Neutrophil (primary cell): ENCODE measurements at regions not wholly inside any gene's neighbourhood (a gene's known extent, or its start where the extent isn't known, plus 50 kb on each side); places are given as distances from the start of the nearest gene placed in this dataset.

Source experiments
- H3K27ac ChIP-seq: fragments of 200-600 bp; sonication (generic); 2 replicates; pipeline ENCODE4 v1.5.1; 2016; ENCODE audit warnings: mild to moderate bottlenecking, moderate library complexity
- H3K27me3 ChIP-seq: fragments of 200-600 bp; sonication (generic); 2 replicates; pipeline ENCODE4 v1.6.0; 2016; ENCODE audit warnings: mild to moderate bottlenecking
- H3K36me3 ChIP-seq: fragments of 200-600 bp; sonication (generic); 2 replicates; pipeline ENCODE4 v1.5.1; 2017
- H3K4me1 ChIP-seq, 2 experiments: fragments of 200-600 bp in 1 of 2; sonication (generic) in 1 of 2; 1 replicate in 1 of 2; 2 replicates in 1 of 2; pipeline versions ENCODE4 v1.5.1 to v1.6.1; 2013 to 2016; ENCODE audit warnings: low read depth in 1 of 2, low read length in 1 of 2, mild to moderate bottlenecking in 1 of 2, moderate library complexity in 1 of 2; ENCODE audit not compliant: control insufficient read depth in 1 of 2, insufficient read depth in 1 of 2
- H3K4me3 ChIP-seq, 2 experiments: fragments of 200-600 bp in 1 of 2; sonication (generic) in 1 of 2; 1 replicate in 1 of 2; 2 replicates in 1 of 2; pipeline ENCODE4 v1.5.1; 2013 to 2016; ENCODE audit warnings: low read depth in 1 of 2, low read length in 1 of 2, mild to moderate bottlenecking in 1 of 2, moderate library complexity in 1 of 2
- H3K9me3 ChIP-seq: fragments of 200-600 bp; sonication (generic); 2 replicates; pipeline ENCODE4 v1.5.1; 2016
- CTCF ChIP-seq: fragments of 200-600 bp; sonication (generic); IDR thresholded peaks from 2 replicates; pipeline ENCODE4 v1.5.1; 2016; ENCODE audit warnings: antibody characterized with exemption

- no peaks in the 10 kb centered on the region for H3K36me3 ChIP-seq
- no peak overlapping the region for H3K4me3 ChIP-seq
- no peaks in the 10 kb centered on the region for H3K9me3 ChIP-seq
- peaks cover 20 to 21% of the 10 kb centered on the region in 2 experiments for H3K4me1 ChIP-seq
- no peak overlapping the region for H3K27ac ChIP-seq
- H3K27me3 ChIP-seq = no peaks in the 10 kb centered on the region
- TF ChIP-seq CTCF = no peak
Measured at GRCh38 chr19:5257155-5258045, 83.2 kb downstream of the PTPRS start.

GRCh38 chr19:5255602-5256231 is 84.9 kb downstream of the PTPRS start:
- no peaks in the 10 kb centered on the region for H3K36me3 ChIP-seq

GRCh38 chr19:5254944-5255343 is 85.7 kb downstream of the PTPRS start:
- Histone ChIP-seq H3K27ac (no peak overlapping the region), H3K4me3 (no peak overlapping the region), H3K9me3 (no peaks in the 10 kb centered on the region), H3K36me3 (no peaks in the 10 kb centered on the region), H3K4me1 (no peaks in the 10 kb centered on the region), H3K27me3 (no peaks in the 10 kb centered on the region)
- no peak for TF ChIP-seq CTCF

More at GRCh38 chr19:5255602-5256231, 84.9 kb downstream of the PTPRS start:
- no peaks in the 10 kb centered on the region for H3K9me3 ChIP-seq
- H3K4me3 ChIP-seq = no peak overlapping the region
- H3K4me1 ChIP-seq = peaks cover 3 to 4% of the 10 kb centered on the region in 2 experiments
- no peak overlapping the region for H3K27ac ChIP-seq
- TF ChIP-seq CTCF = no peak
- no peaks in the 10 kb centered on the region for H3K27me3 ChIP-seq

- Histone ChIP-seq H3K4me1 (no peaks in the 10 kb centered on the region), H3K27me3 (no peaks in the 10 kb centered on the region), H3K36me3 (no peaks in the 10 kb centered on the region), H3K9me3 (no peaks in the 10 kb centered on the region), H3K4me3 (no peak overlapping the region), H3K27ac (no peak overlapping the region)
- TF ChIP-seq CTCF = no peak
Measured at GRCh38 chr19:5254543-5254942, 86.1 kb downstream of the PTPRS start.

- Histone ChIP-seq H3K36me3 (no peaks in the 10 kb centered on the region), H3K27ac (no peak overlapping the region), H3K27me3 (no peaks in the 10 kb centered on the region), H3K4me3 (no peak overlapping the region), H3K4me1 (no peaks in the 10 kb centered on the region), H3K9me3 (no peaks in the 10 kb centered on the region)
- no peak for TF ChIP-seq CTCF
Measured at GRCh38 chr19:5253406-5254110, 87.1 kb downstream of the PTPRS start.
